ENCODE measurements at regions not wholly inside any gene's neighbourhood (a gene's known extent, or its start where the extent isn't known, plus 50 kb on each side); places are given as distances from the start of the nearest gene placed in this dataset.

GRCh38 chr4:154984616-154985015 is 203.5 kb downstream of the RBM46 start:
- Histone ChIP-seq H3K36me3 (replicated peaks in 1 of 2; ENCODE audit: control insufficient read depth in 2 of 2, insufficient read depth in 2 of 2, low read length in 2 of 2) (no peaks in the 10 kb centered on the region), H3K27ac (replicated peaks; ENCODE audit: low read length) (no peak overlapping the region), H4K8ac (ENCODE audit: low read depth, low read length) (no peak overlapping the region), H3K27me3 (ENCODE audit: control insufficient read depth in 3 of 3, insufficient read depth in 3 of 3, low read depth in 1 of 3, low read length in 3 of 3) (no peaks in the 10 kb centered on the region), H3K4ac (ENCODE audit: low read length) (no peak overlapping the region), H4K91ac (ENCODE audit: low read depth, low read length, poor library complexity) (no peak overlapping the region), H2AFZ (ENCODE audit: low read length) (no peak overlapping the region), H2BK120ac (ENCODE audit: low read depth, low read length) (no peak overlapping the region), H2BK5ac (ENCODE audit: low read length) (no peak overlapping the region), H3K18ac (ENCODE audit: low read length) (no peak overlapping the region), H3K4me1 (ENCODE audit: control insufficient read depth in 2 of 2, insufficient read depth in 1 of 2, low read depth in 1 of 2, low read length in 2 of 2) (peaks cover 0 to 2% of the 10 kb centered on the region in 2 donors), H2BK12ac (ENCODE audit: low read length) (no peak overlapping the region), H3K4me3 (ENCODE audit: low read length in 2 of 2) (no peak overlapping the region), H3K79me1 (ENCODE audit: low read depth, low read length) (no peaks in the 10 kb centered on the region), H3K14ac (ENCODE audit: low read length) (no peak overlapping the region), H2BK15ac (ENCODE audit: low read length) (no peak overlapping the region), H2AK5ac (ENCODE audit: low read depth, low read length) (no peak overlapping the region), H3K9ac (ENCODE audit: low read depth, low read length, poor library complexity) (no peak overlapping the region), H3K9me3 (replicated peaks in 1 of 2; ENCODE audit: control insufficient read depth in 2 of 2, insufficient read depth in 1 of 2, low read depth in 1 of 2, low read length in 2 of 2) (no peaks in the 10 kb centered on the region), H3K4me2 (ENCODE audit: insufficient read depth, low read length, poor library complexity, severe bottlenecking) (no peak overlapping the region), H3K23ac (ENCODE audit: low read depth, low read length, poor library complexity) (no peak overlapping the region)
- no peak for DNase-seq (ENCODE audit: low spot score)
- no CpG with 5 or more reads among the region's 1 CpG for WGBS, 2 donors (ENCODE audit: extremely low coverage in 2 of 2, insufficient read length in 2 of 2, insufficient replicate concordance in 1 of 2)

GRCh38 chr4:154985673-154986072 is 204.6 kb downstream of the RBM46 start:
- Histone ChIP-seq H3K4me2 (ENCODE audit: insufficient read depth, low read length, poor library complexity, severe bottlenecking) (no peak overlapping the region), H2BK5ac (ENCODE audit: low read length) (no peak overlapping the region), H3K27ac (replicated peaks; ENCODE audit: low read length) (no peak overlapping the region), H3K79me1 (ENCODE audit: low read depth, low read length) (no peaks in the 10 kb centered on the region), H3K14ac (ENCODE audit: low read length) (no peak overlapping the region), H2BK15ac (ENCODE audit: low read length) (no peak overlapping the region), H3K27me3 (ENCODE audit: control insufficient read depth in 3 of 3, insufficient read depth in 3 of 3, low read depth in 1 of 3, low read length in 3 of 3) (no peaks in the 10 kb centered on the region), H4K91ac (ENCODE audit: low read depth, low read length, poor library complexity) (no peak overlapping the region), H2AFZ (ENCODE audit: low read length) (no peak overlapping the region), H2AK5ac (ENCODE audit: low read depth, low read length) (no peak overlapping the region), H3K9me3 (replicated peaks in 1 of 2; ENCODE audit: control insufficient read depth in 2 of 2, insufficient read depth in 1 of 2, low read depth in 1 of 2, low read length in 2 of 2) (no peaks in the 10 kb centered on the region), H3K18ac (ENCODE audit: low read length) (no peak overlapping the region), H2BK12ac (ENCODE audit: low read length) (no peak overlapping the region), H3K23ac (ENCODE audit: low read depth, low read length, poor library complexity) (no peak overlapping the region), H2BK120ac (ENCODE audit: low read depth, low read length) (no peak overlapping the region), H4K8ac (ENCODE audit: low read depth, low read length) (no peak overlapping the region), H3K36me3 (replicated peaks in 1 of 2; ENCODE audit: control insufficient read depth in 2 of 2, insufficient read depth in 2 of 2, low read length in 2 of 2) (no peaks in the 10 kb centered on the region), H3K4me1 (ENCODE audit: control insufficient read depth in 2 of 2, insufficient read depth in 1 of 2, low read depth in 1 of 2, low read length in 2 of 2) (peaks cover 0 to 2% of the 10 kb centered on the region in 2 donors), H3K4ac (ENCODE audit: low read length) (no peak overlapping the region), H3K4me3 (ENCODE audit: low read length in 2 of 2) (no peak overlapping the region), H3K9ac (ENCODE audit: low read depth, low read length, poor library complexity) (no peak overlapping the region)
- no peak for DNase-seq (ENCODE audit: low spot score)
- no CpG with 5 or more reads among the region's 5 CpGs for WGBS, 2 donors (ENCODE audit: extremely low coverage in 2 of 2, insufficient read length in 2 of 2, insufficient replicate concordance in 1 of 2)

DNA sequence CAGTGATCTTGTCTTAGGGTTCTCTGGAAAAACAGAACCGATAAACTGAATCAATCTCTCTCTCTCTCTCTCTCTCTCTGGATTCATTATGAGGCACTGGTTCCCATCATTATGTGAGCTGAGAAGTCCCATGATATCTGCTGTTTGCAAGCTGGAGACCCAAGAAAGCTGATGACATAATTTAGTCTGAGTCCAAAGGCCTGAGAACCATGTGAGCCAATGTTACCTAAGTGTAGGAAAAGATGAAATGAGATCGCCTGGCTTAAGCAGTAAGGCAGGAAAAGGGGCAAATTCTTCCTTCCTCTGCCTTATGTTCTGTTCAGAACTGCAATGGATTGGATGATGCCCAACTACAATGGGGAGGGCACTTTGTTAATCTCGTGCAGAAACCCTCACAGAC is 207.4 kb downstream of the RBM46 start:
- Histone ChIP-seq H3K4me2 (ENCODE audit: insufficient read depth, low read length, poor library complexity, severe bottlenecking) (no peak overlapping the region), H3K27ac (replicated peaks; ENCODE audit: low read length) (no peak overlapping the region), H2AK5ac (ENCODE audit: low read depth, low read length) (no peak overlapping the region), H4K91ac (ENCODE audit: low read depth, low read length, poor library complexity) (no peak overlapping the region), H2AFZ (ENCODE audit: low read length) (no peak overlapping the region), H3K14ac (ENCODE audit: low read length) (no peak overlapping the region), H2BK12ac (ENCODE audit: low read length) (no peak overlapping the region), H2BK120ac (ENCODE audit: low read depth, low read length) (no peak overlapping the region), H3K23ac (ENCODE audit: low read depth, low read length, poor library complexity) (no peak overlapping the region), H3K4me3 (ENCODE audit: low read length in 2 of 2) (no peak overlapping the region), H3K4ac (ENCODE audit: low read length) (no peak overlapping the region), H2BK15ac (ENCODE audit: low read length) (no peak overlapping the region), H4K8ac (ENCODE audit: low read depth, low read length) (no peak overlapping the region), H3K36me3 (replicated peaks in 1 of 2; ENCODE audit: control insufficient read depth in 2 of 2, insufficient read depth in 2 of 2, low read length in 2 of 2) (no peaks in the 10 kb centered on the region), H3K4me1 (ENCODE audit: control insufficient read depth in 2 of 2, insufficient read depth in 1 of 2, low read depth in 1 of 2, low read length in 2 of 2) (peaks cover 0 to 2% of the 10 kb centered on the region in 2 donors), H2BK5ac (ENCODE audit: low read length) (no peak overlapping the region), H3K27me3 (ENCODE audit: control insufficient read depth in 3 of 3, insufficient read depth in 3 of 3, low read depth in 1 of 3, low read length in 3 of 3) (no peaks in the 10 kb centered on the region), H3K18ac (ENCODE audit: low read length) (no peak overlapping the region), H3K9ac (ENCODE audit: low read depth, low read length, poor library complexity) (no peak overlapping the region), H3K9me3 (replicated peaks in 1 of 2; ENCODE audit: control insufficient read depth in 2 of 2, insufficient read depth in 1 of 2, low read depth in 1 of 2, low read length in 2 of 2) (no peaks in the 10 kb centered on the region), H3K79me1 (ENCODE audit: low read depth, low read length) (no peaks in the 10 kb centered on the region)
- DNase-seq (ENCODE audit: low spot score): no peak
- no CpG with 5 or more reads among the region's 3 CpGs for WGBS, 2 donors (ENCODE audit: extremely low coverage in 2 of 2, insufficient read length in 2 of 2, insufficient replicate concordance in 1 of 2)

DNA sequence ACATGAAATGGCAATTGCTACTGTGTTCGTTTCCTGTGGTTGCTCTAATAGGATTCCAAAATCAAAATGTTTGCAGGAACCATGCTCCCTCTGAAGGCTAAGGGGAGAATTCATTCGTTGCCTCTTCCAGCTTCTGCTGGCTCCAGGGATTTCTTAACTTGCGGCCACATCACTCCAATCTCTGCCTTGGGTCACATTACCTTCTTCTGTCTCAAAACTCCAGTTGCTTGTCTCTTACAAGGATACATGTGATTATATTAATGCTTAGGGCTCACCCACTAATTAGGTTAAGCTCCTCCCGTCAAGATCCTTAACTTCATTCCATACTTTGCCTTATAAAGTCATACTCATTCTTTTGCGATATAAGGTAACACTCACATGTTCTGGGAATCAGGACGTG is 208.4 kb downstream of the RBM46 start:
- Histone ChIP-seq H2BK120ac (ENCODE audit: low read depth, low read length) (no peak overlapping the region), H2AFZ (ENCODE audit: low read length) (no peak overlapping the region), H3K9me3 (replicated peaks in 1 of 2; ENCODE audit: control insufficient read depth in 2 of 2, insufficient read depth in 1 of 2, low read depth in 1 of 2, low read length in 2 of 2) (no peaks in the 10 kb centered on the region), H3K18ac (ENCODE audit: low read length) (no peak overlapping the region), H3K23ac (ENCODE audit: low read depth, low read length, poor library complexity) (no peak overlapping the region), H3K4ac (ENCODE audit: low read length) (no peak overlapping the region), H2AK5ac (ENCODE audit: low read depth, low read length) (no peak overlapping the region), H3K9ac (ENCODE audit: low read depth, low read length, poor library complexity) (no peak overlapping the region), H3K27me3 (ENCODE audit: control insufficient read depth in 3 of 3, insufficient read depth in 3 of 3, low read depth in 1 of 3, low read length in 3 of 3) (no peaks in the 10 kb centered on the region), H2BK5ac (ENCODE audit: low read length) (no peak overlapping the region), H4K91ac (ENCODE audit: low read depth, low read length, poor library complexity) (no peak overlapping the region), H3K14ac (ENCODE audit: low read length) (no peak overlapping the region), H3K4me3 (ENCODE audit: low read length in 2 of 2) (no peak overlapping the region), H2BK15ac (ENCODE audit: low read length) (no peak overlapping the region), H2BK12ac (ENCODE audit: low read length) (no peak overlapping the region), H3K4me1 (ENCODE audit: control insufficient read depth in 2 of 2, insufficient read depth in 1 of 2, low read depth in 1 of 2, low read length in 2 of 2) (peaks cover 0 to 2% of the 10 kb centered on the region in 2 donors), H4K8ac (ENCODE audit: low read depth, low read length) (no peak overlapping the region), H3K4me2 (ENCODE audit: insufficient read depth, low read length, poor library complexity, severe bottlenecking) (no peak overlapping the region), H3K79me1 (ENCODE audit: low read depth, low read length) (no peaks in the 10 kb centered on the region), H3K27ac (replicated peaks; ENCODE audit: low read length) (no peak overlapping the region), H3K36me3 (replicated peaks in 1 of 2; ENCODE audit: control insufficient read depth in 2 of 2, insufficient read depth in 2 of 2, low read length in 2 of 2) (no peaks in the 10 kb centered on the region)
- no CpG with 5 or more reads among the region's 6 CpGs for WGBS, 2 donors (ENCODE audit: extremely low coverage in 2 of 2, insufficient read length in 2 of 2, insufficient replicate concordance in 1 of 2)
- no peak for DNase-seq (ENCODE audit: low spot score)
